GM23338 (cell line): ENCODE measurements at regions not wholly inside any gene's neighbourhood (a gene's known extent, or its start where the extent isn't known, plus 50 kb on each side); places are given as distances from the start of the nearest gene placed in this dataset.

Experiments
- ATAC-seq: fragments of 200-7000 bp; cut with Tn5 transposase; 3 replicates; pipeline ENCODE4 v1.9.1; 2020
- DNase-seq: peaks from one replicate; pipeline ENCODE4 v3.0.0-alpha.2; 2015; ENCODE audit warnings: low spot score
- H2AFZ ChIP-seq: fragments of 200-600 bp; sonication (generic); 2 replicates; pipeline ENCODE4 v1.8.0; 2016; ENCODE audit warnings: antibody characterized with exemption, mild to moderate bottlenecking, moderate library complexity
- H3F3A ChIP-seq: fragments of 200-600 bp; sonication (generic); replicated peaks from 2 replicates; pipeline ENCODE4 v1.8.0; 2017; ENCODE audit warnings: antibody characterized with exemption, mixed run types, low read depth
- H3K27ac ChIP-seq: fragments of 200-600 bp; sonication (generic); 2 replicates; pipeline ENCODE4 v1.6.1; 2016; ENCODE audit warnings: low read depth
- H3K27me3 ChIP-seq: fragments of 200-600 bp; sonication (generic); 2 replicates; pipeline ENCODE4 v1.8.0; 2016; ENCODE audit warnings: mild to moderate bottlenecking, mixed run types, moderate library complexity; ENCODE audit not compliant: insufficient read depth
- H3K36me3 ChIP-seq: fragments of 200-600 bp; sonication (generic); 2 replicates; pipeline ENCODE4 v1.8.0; 2016; ENCODE audit warnings: mild to moderate bottlenecking; ENCODE audit not compliant: insufficient read depth
- H3K4me1 ChIP-seq: fragments of 200-600 bp; sonication (generic); 2 replicates; pipeline ENCODE4 v1.8.0; 2016; ENCODE audit warnings: mild to moderate bottlenecking, moderate library complexity; ENCODE audit not compliant: insufficient read depth
- H3K4me2 ChIP-seq: fragments of 200-600 bp; sonication (generic); 2 replicates; pipeline ENCODE4 v1.7.1; 2017; ENCODE audit warnings: mixed run types
- H3K4me3 ChIP-seq: fragments of 200-600 bp; sonication (generic); 2 replicates; pipeline ENCODE4 v1.6.1; 2016; ENCODE audit warnings: mixed run types
- H3K79me2 ChIP-seq: fragments of 200-600 bp; sonication (generic); replicated peaks from 2 replicates; pipeline ENCODE4 v1.8.0; 2017; ENCODE audit warnings: mild to moderate bottlenecking; ENCODE audit not compliant: insufficient read depth
- H3K9me2 ChIP-seq: fragments of 200-600 bp; sonication (generic); 2 replicates; pipeline ENCODE4 v1.8.0; 2017; ENCODE audit not compliant: insufficient read depth
- H4K20me1 ChIP-seq: fragments of 200-600 bp; sonication (generic); replicated peaks from 2 replicates; pipeline ENCODE4 v1.8.0; 2017; ENCODE audit warnings: mild to moderate bottlenecking; ENCODE audit not compliant: insufficient read depth
- H3K27ac Mint-ChIP-seq: 2 replicates; pipeline ENCODE4 v1.8.0; 2020; ENCODE audit warnings: inconsistent platforms, mild to moderate bottlenecking, moderate library complexity, mixed read lengths
- H3K27me3 Mint-ChIP-seq: 3 replicates; pipeline ENCODE4 v1.8.0; 2022; ENCODE audit warnings: low read depth, mild to moderate bottlenecking, moderate library complexity, mixed read lengths, inconsistent platforms; ENCODE audit not compliant: insufficient read depth, poor library complexity
- H3K36me3 Mint-ChIP-seq: 3 replicates; pipeline ENCODE4 v1.8.0; 2021; ENCODE audit warnings: low read depth, mild to moderate bottlenecking, inconsistent platforms, moderate library complexity, mixed read lengths
- H3K4me1 Mint-ChIP-seq: 3 replicates; pipeline ENCODE4 v1.8.0; 2020; ENCODE audit warnings: mild to moderate bottlenecking, inconsistent platforms, mixed read lengths
- H3K4me3 Mint-ChIP-seq: 3 replicates; pipeline ENCODE4 v1.8.0; 2021; ENCODE audit warnings: moderate library complexity, mild to moderate bottlenecking, inconsistent platforms, mixed read lengths
- H3K9me3 Mint-ChIP-seq: 3 replicates; pipeline ENCODE4 v1.8.0; 2020; ENCODE audit warnings: moderate library complexity, mild to moderate bottlenecking, inconsistent platforms, mixed read lengths
- CTCF ChIP-seq, 2 experiments: fragments of 200-600 bp in 1 of 2; sonication (generic) in 1 of 2; conservative IDR thresholded peaks; 2 replicates each; pipeline versions ENCODE4 v1.5.1 to v1.6.1; 2016 to 2017; ENCODE audit warnings: antibody characterized with exemption in 2 of 2, low read depth in 2 of 2, mild to moderate bottlenecking in 2 of 2, moderate library complexity in 1 of 2
- ETS1 ChIP-seq: IDR thresholded peaks from 2 replicates; pipeline ENCODE4 v1.6.1; 2016; ENCODE audit warnings: antibody characterized with exemption
- EZH2 ChIP-seq: fragments of 200-600 bp; sonication (generic); IDR thresholded peaks from one replicate; pipeline ENCODE4 v1.8.0; 2017; ENCODE audit warnings: antibody characterized with exemption, mild to moderate bottlenecking, low read depth; ENCODE audit not compliant: unreplicated experiment
- EZH2phosphoT487 ChIP-seq: fragments of 200-600 bp; sonication (generic); IDR thresholded peaks from one replicate; pipeline ENCODE4 v1.8.1; 2018; ENCODE audit warnings: antibody characterized with exemption; ENCODE audit not compliant: unreplicated experiment
- JUNB ChIP-seq: IDR thresholded peaks from one replicate; pipeline ENCODE4 v1.6.1; 2016; ENCODE audit warnings: antibody characterized with exemption; ENCODE audit not compliant: unreplicated experiment
- NANOG ChIP-seq: IDR thresholded peaks from 2 replicates; pipeline ENCODE4 v1.6.1; 2016; ENCODE audit warnings: antibody characterized with exemption, borderline replicate concordance
- REST ChIP-seq: IDR thresholded peaks from one replicate; pipeline ENCODE4 v1.6.1; 2018; ENCODE audit warnings: antibody characterized with exemption; ENCODE audit not compliant: unreplicated experiment
- ZNF114 ChIP-seq: fragments of 250-450 bp; sonication (Bioruptor Pico); IDR thresholded peaks from 2 replicates; pipeline ENCODE4 v1.5.0; 2020; ENCODE audit warnings: mild to moderate bottlenecking, moderate library complexity
- ZNF462 ChIP-seq: fragments of 250-450 bp; sonication (Bioruptor Pico); IDR thresholded peaks from 2 replicates; pipeline ENCODE4 v1.5.0; 2020; ENCODE audit warnings: mild to moderate bottlenecking, moderate library complexity

- TF ChIP-seq ZNF462 (no peak), EZH2phosphoT487 (no peak)
These were observed 481.7 kb upstream of the NR5A2 start (continued) for GRCh38 chr1:199545780-199546179.

DNA sequence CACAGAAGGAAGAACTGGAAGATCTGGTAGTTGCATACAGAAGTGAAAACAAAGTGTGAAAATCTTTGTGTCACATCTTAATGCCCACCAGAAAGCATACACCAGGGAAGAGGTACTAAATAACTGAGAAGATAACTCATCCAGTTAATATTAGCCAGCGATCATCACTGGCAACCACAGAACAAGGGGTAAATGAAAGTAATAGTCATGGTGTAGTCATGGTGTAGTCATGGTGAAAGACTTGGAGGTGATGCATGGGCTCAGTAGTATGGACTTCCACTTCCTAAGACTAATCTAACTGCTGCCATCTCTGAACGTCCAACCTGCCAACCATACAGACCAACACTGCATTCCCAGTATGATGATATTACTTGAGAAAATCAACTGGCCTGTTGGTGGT, 481.2 kb upstream of the NR5A2 start:
- Histone ChIP-seq H3F3A (no peaks in the 10 kb centered on the region), H3K27ac (no peak overlapping the region), H3K4me1 (no peaks in the 10 kb centered on the region), H3K4me2 (no peak overlapping the region), H3K36me3 (no peaks in the 10 kb centered on the region), H3K4me3 (no peak overlapping the region), H2AFZ (no peak overlapping the region), H3K9me2 (peaks cover 14% of the 10 kb centered on the region), H3K27me3 (no peaks in the 10 kb centered on the region), H4K20me1 (no peaks in the 10 kb centered on the region), H3K79me2 (no peaks in the 10 kb centered on the region)
- DNase-seq (no peak), ATAC-seq (no peak)
- H3K4me1 Mint-ChIP-seq = no peaks in the 10 kb centered on the region
- H3K36me3 Mint-ChIP-seq = no peaks in the 10 kb centered on the region
- H3K4me3 Mint-ChIP-seq = no peak overlapping the region
- no peaks in the 10 kb centered on the region for H3K27me3 Mint-ChIP-seq
- H3K9me3 Mint-ChIP-seq = no peaks in the 10 kb centered on the region
- H3K27ac Mint-ChIP-seq = no peak overlapping the region
- TF ChIP-seq CTCF (conservative IDR thresholded peaks at IDR 0.05; ENCODE audit: low read depth in 2 of 2) = no peak
- TF ChIP-seq REST = no peak
- no peak for TF ChIP-seq EZH2
- TF ChIP-seq ZNF114 (CRISPR knock-in tag) = no peak
- no peak for TF ChIP-seq JUNB
- TF ChIP-seq ETS1 = no peak
- TF ChIP-seq NANOG = no peak
